ENCODE measurements at regions not wholly inside any gene's neighbourhood (a gene's known extent, or its start where the extent isn't known, plus 50 kb on each side); places are given as distances from the start of the nearest gene placed in this dataset.
A peak's percentile ranks its signal among the peaks of the same experiment; 100 is the strongest.

DNA sequence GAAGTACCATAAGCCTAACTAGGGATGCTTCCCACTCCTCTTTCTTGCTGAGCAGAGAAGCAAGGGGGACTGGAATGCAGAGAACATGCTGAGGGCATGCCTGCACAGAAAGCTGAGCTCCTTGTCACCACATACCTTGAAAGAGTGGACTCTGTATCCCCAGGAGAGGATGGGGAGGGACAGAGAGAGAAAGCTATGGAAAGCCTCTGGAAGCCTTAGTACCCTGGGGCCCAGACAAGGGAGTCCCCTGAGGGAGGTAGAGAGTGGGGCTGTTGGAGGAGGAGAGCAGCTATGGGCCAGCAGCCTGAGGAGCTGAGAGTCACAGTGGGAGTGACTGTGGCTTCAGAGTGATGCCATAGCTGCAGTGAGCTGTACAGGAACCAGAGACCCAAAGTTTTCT is 77.9 kb downstream of the RTL9 start:
- H3K27me3 ChIP-seq (ENCODE audit: control insufficient read depth, insufficient read depth, low read length), result peaks cover 22% of the 10 kb centered on the region
- H3K9me3 ChIP-seq (ENCODE audit: control insufficient read depth, insufficient read depth, low read length), result no peaks in the 10 kb centered on the region
- TF ChIP-seq, protein P1, sequence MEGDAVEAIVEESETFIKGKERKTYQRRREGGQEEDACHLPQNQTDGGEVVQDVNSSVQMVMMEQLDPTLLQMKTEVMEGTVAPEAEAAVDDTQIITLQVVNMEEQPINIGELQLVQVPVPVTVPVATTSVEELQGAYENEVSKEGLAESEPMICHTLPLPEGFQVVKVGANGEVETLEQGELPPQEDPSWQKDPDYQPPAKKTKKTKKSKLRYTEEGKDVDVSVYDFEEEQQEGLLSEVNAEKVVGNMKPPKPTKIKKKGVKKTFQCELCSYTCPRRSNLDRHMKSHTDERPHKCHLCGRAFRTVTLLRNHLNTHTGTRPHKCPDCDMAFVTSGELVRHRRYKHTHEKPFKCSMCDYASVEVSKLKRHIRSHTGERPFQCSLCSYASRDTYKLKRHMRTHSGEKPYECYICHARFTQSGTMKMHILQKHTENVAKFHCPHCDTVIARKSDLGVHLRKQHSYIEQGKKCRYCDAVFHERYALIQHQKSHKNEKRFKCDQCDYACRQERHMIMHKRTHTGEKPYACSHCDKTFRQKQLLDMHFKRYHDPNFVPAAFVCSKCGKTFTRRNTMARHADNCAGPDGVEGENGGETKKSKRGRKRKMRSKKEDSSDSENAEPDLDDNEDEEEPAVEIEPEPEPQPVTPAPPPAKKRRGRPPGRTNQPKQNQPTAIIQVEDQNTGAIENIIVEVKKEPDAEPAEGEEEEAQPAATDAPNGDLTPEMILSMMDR (IDR thresholded peaks at IDR 0.05; ENCODE audit: low read depth, low read length), result no peak
- ChIA-PET CTCF (no interaction called here), POLR2A (no interaction called here)
- no peak overlapping the region for H3K4me3 ChIP-seq (ENCODE audit: low read depth, low read length)
- DNase-seq (ENCODE audit: low read depth, low spot score), result no peak
- H3K27ac ChIP-seq (ENCODE audit: low read depth, low read length), result no peak overlapping the region

DNA sequence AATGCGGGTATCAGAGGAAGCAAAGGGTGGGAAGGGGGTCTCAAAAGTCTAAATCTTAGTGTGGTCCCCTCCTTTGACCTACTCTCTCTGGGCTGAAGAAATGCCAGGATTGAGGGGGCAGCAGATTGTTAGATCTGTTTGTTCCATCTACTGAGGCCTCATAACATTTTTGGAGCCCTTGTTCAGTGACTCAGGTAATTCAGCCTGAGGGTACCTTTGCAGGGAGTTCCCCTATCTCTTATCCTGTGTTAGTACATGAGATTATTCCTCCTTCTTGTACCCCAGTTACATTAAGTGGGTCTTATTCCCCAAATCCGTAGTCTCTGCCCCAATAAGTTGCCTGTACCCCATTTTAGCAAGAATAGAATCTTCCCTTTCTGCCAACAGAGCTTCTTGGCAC is 79.0 kb downstream of the RTL9 start:
- no peak for DNase-seq (ENCODE audit: low read depth, low spot score)
- no peak overlapping the region for H3K27ac ChIP-seq (ENCODE audit: low read depth, low read length)
- TF ChIP-seq, protein P1 (IDR thresholded peaks at IDR 0.05; ENCODE audit: low read depth, low read length), result no peak
- no peaks in the 10 kb centered on the region for H3K9me3 ChIP-seq (ENCODE audit: control insufficient read depth, insufficient read depth, low read length)
- CTCF ChIA-PET, result no interaction called here
- H3K27me3 ChIP-seq (ENCODE audit: control insufficient read depth, insufficient read depth, low read length), result peaks cover 23% of the 10 kb centered on the region
- no peak overlapping the region for H3K4me3 ChIP-seq (ENCODE audit: low read depth, low read length)
- POLR2A ChIA-PET, result no interaction called here

DNA sequence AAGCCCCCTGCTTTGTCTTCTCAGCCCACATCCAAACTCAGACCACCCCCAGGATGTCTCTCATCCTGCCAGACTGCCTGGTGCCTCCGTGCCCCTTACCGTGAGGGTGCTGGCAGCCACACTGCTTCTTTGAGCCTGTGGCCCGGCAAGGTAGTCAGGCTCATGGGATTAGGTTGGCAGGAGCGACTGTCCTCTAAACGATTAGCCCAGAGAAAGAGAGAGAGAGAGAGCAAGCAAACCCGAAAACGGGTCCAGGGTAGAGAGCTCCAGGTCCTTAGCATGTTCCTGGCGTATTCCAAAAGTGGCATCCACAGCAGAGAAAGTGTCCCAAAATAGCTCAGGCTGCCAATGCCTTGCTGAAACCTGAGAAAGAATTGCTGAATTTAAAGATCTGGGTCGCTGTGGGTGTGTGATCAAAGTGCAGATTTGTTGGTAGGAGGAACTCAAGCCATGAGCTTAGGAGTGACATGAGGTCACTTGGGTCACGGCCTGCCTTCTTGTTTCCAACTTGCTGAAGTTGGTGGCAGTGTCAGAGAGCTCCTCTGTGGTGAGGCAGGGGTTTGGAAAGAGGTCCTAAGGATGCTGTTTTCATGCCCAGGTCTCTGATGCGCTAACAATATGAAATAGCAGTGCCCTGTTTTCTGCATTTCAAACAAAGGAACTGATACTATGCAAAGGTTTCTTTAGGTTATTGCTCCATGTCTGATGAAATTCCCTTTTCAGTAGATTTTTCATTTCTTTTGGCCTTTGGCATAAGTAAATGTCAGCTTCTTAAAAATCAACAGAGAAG is 81.6 kb downstream of the RTL9 start:
- TF ChIP-seq, protein P1 (IDR thresholded peaks at IDR 0.05; ENCODE audit: low read depth, low read length), result no peak
- DNase-seq (ENCODE audit: low read depth, low spot score), result no peak
- CTCF ChIA-PET, result interaction anchor here (0.8 to 1.5 kb wide), 2 partner anchors 18 to 293 kb away, joined by 3 read pairs; no protein-coding TSS in a partner anchor

DNA sequence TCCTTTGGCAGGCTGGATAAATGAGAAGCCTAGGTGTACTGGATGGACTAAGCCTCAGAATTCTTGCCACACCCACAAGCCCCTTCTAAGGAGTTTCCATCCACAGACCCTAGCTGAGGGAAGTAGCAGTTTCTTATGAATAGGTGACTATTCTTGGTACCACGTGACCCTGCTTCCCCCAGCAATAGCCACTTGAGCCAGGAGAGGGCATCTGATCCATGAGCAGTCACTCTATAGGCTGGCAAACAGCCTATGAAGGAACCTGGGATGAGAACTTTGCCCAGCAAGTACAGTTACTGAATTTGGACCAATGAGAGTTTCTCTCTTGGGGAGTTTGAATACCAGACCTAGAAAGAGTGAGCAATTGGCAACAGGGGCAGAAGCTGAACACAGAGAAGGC is 84.0 kb downstream of the RTL9 start:
- Histone ChIP-seq H3K27ac (ENCODE audit: low read depth, low read length) (no peak overlapping the region), H3K27me3 (ENCODE audit: control insufficient read depth, insufficient read depth, low read length) (peaks cover 24% of the 10 kb centered on the region), H3K9me3 (ENCODE audit: control insufficient read depth, insufficient read depth, low read length) (no peaks in the 10 kb centered on the region), H3K4me3 (ENCODE audit: low read depth, low read length) (no peak overlapping the region)
- TF ChIP-seq, protein P1 (IDR thresholded peaks at IDR 0.05; ENCODE audit: low read depth, low read length), result peak; percentile 36
- CTCF ChIA-PET, result no interaction called here
- POLR2A ChIA-PET, result no interaction called here
- DNase-seq (ENCODE audit: low read depth, low spot score), result no peak

More for the DNA sequence above, 81.6 kb downstream of the RTL9 start:
- H3K4me3 ChIP-seq (ENCODE audit: low read depth, low read length), result no peak overlapping the region
- POLR2A ChIA-PET, result interaction anchor here (0.6 kb wide), 1 partner anchor 9 kb away, joined by 3 read pairs; no protein-coding TSS in a partner anchor
- H3K27me3 ChIP-seq (ENCODE audit: control insufficient read depth, insufficient read depth, low read length), result peaks cover 19% of the 10 kb centered on the region
- H3K9me3 ChIP-seq (ENCODE audit: control insufficient read depth, insufficient read depth, low read length), result no peaks in the 10 kb centered on the region
- no peak overlapping the region for H3K27ac ChIP-seq (ENCODE audit: low read depth, low read length)

DNA sequence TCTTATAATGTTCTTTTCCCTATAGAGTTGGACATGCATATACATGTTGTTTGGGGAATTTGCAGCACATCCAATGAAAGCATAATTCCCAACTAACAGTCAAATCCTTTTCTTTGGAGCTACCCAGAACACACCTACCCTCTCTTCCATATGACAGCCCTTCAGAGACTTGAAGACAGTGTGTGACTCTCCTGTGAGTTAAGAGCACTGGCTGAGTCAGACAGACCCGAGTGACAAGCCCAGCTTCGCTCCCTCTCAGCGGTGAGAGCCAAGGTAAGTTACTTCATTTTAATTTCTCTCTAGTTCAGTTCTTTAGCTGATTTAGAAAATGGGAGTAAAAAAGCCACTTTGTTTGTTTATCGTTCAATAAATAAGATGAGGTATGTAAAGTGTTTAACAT is 86.3 kb downstream of the RTL9 start:
- CTCF ChIA-PET, result interaction anchor here (1.1 kb wide), 1 partner anchor 402 kb away, joined by 3 read pairs; no protein-coding TSS in a partner anchor

More for the DNA sequence above, 86.3 kb downstream of the RTL9 start:
- Histone ChIP-seq H3K9me3 (ENCODE audit: control insufficient read depth, insufficient read depth, low read length) (no peaks in the 10 kb centered on the region), H3K4me3 (ENCODE audit: low read depth, low read length) (no peak overlapping the region), H3K27ac (ENCODE audit: low read depth, low read length) (no peak overlapping the region), H3K27me3 (ENCODE audit: control insufficient read depth, insufficient read depth, low read length) (peaks cover 17% of the 10 kb centered on the region)
- POLR2A ChIA-PET, result interaction anchor here (1.0 kb wide), 1 partner anchor 26 kb away, joined by 3 read pairs; no protein-coding TSS in a partner anchor
- TF ChIP-seq, protein P1 (IDR thresholded peaks at IDR 0.05; ENCODE audit: low read depth, low read length), result no peak
- DNase-seq (ENCODE audit: low read depth, low spot score), result no peak
